PC-3 (cell line): ENCODE measurements at regions not wholly inside any gene's neighbourhood (a gene's known extent, or its start where the extent isn't known, plus 50 kb on each side); places are given as distances from the start of the nearest gene placed in this dataset.

Source experiments
- EZH2 ChIP-seq: fragments of 300-600 bp; sonication (generic); IDR thresholded peaks from one replicate; pipeline ENCODE4 v1.6.1; 2017; ENCODE audit warnings: antibody characterized with exemption, mild to moderate bottlenecking, low read length; ENCODE audit not compliant: unreplicated experiment
- EZH2phosphoT487 ChIP-seq: fragments of 300-600 bp; sonication (generic); IDR thresholded peaks from 2 replicates; pipeline ENCODE4 v1.6.1; 2018; ENCODE audit warnings: mild to moderate bottlenecking, antibody characterized with exemption, low read length, borderline replicate concordance
- TF ChIP-seq, protein P1 (sequence below): fragments of 300-600 bp; sonication (generic); conservative IDR thresholded peaks from 2 replicates; pipeline ENCODE4 v1.5.1; 2017; ENCODE audit warnings: antibody characterized with exemption, low read depth, mild to moderate bottlenecking, low read length

DNA sequence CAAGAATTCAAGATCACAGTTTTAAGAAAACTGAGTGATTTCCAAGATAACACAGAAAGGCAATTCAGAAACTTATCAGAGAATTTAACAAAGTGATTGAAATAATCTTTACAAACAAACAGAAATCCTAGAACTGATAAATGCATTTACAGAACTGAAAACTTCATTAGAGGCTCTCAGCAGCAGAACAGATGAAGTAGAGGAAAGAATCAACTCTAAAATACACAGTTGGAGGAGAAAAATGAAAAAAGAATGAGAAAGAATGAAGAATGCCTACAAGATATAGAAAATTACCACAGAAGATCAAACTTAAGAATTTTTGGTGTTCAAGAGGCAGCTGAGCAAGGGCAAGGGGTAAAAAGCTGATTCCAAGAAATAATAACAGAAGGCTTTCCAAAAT is 168.8 kb downstream of the POLR2M start:
- TF ChIP-seq, protein P1, sequence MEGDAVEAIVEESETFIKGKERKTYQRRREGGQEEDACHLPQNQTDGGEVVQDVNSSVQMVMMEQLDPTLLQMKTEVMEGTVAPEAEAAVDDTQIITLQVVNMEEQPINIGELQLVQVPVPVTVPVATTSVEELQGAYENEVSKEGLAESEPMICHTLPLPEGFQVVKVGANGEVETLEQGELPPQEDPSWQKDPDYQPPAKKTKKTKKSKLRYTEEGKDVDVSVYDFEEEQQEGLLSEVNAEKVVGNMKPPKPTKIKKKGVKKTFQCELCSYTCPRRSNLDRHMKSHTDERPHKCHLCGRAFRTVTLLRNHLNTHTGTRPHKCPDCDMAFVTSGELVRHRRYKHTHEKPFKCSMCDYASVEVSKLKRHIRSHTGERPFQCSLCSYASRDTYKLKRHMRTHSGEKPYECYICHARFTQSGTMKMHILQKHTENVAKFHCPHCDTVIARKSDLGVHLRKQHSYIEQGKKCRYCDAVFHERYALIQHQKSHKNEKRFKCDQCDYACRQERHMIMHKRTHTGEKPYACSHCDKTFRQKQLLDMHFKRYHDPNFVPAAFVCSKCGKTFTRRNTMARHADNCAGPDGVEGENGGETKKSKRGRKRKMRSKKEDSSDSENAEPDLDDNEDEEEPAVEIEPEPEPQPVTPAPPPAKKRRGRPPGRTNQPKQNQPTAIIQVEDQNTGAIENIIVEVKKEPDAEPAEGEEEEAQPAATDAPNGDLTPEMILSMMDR, result no peak
- no peak for TF ChIP-seq EZH2phosphoT487
- TF ChIP-seq EZH2, result no peak
